Activated CD4-positive, alpha-beta T cell treated with anti-CD3 and anti-CD28 coated beads for 24 hours (primary cell): ENCODE measurements at regions not wholly inside any gene's neighbourhood (a gene's known extent, or its start where the extent isn't known, plus 50 kb on each side); places are given as distances from the start of the nearest gene placed in this dataset.

Experiments
- DNase-seq, 2 donors: peaks; one replicate each; pipeline ENCODE4 v3.0.0-alpha.2; 2020; ENCODE audit warnings: low read depth in 2 of 2

GRCh38 chr16:17598968-17599367 is 128.2 kb upstream of the XYLT1 start:
- no peak for DNase-seq

DNA sequence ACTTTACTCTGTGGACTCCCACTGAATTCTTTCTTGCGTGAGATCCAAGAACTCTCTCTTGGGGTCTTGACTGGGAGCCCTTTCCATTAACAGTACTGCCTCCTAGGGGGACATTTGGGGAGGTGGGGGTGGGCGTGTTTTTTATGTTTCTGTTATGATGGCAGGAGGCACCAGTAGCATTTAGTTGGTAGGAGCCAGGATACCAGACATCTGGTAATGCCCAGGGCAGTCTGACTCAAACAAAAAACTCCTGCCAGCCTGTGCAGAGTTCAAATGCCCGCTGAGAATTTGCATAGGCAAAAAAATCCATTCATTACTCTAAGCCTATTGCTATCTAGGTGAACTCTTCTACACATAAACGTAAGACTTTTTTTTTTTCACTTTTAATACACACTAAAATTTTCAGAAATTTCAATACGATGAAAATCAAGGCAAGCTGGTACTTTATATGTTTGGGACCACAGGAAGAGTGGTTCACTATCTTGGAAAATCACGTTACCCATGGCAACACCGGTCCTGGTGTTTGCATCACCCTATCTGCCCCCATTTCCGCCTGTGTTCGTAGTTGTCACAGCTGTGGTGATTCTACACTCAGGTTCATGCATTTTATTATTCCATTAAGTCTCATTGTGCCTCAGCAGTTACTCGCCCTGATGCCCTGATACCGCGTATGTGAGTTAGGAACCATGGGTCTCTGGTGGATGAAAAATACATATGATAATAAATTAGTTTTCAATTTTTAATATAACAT is 121.1 kb upstream of the XYLT1 start:
- no peak for DNase-seq

GRCh38 chr16:17590711-17591654 is 120.2 kb upstream of the XYLT1 start:
- peak; percentile 6 to 8 for DNase-seq

DNA sequence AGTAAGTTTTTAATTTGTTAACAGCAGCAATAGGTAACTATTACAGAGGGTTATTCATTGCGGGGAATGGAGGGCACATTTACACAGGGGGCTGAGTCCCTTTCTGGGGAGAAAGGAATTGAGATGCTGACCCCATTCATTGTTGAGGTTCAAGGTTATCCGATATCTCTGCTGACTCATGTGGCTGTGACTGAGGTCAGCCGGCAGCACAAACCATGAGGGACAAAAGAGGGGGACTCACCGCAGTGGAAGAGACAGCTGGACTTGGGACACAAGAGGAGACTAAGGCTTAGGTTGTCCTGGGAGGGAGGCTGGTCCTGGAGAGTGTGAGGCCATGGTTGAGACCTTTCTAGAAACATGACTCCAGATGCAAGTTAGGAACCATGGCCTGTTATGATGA is 119.1 kb upstream of the XYLT1 start:
- no peak for DNase-seq

GRCh38 chr16:17585449-17586074 is 114.8 kb upstream of the XYLT1 start:
- DNase-seq = no peak

DNA sequence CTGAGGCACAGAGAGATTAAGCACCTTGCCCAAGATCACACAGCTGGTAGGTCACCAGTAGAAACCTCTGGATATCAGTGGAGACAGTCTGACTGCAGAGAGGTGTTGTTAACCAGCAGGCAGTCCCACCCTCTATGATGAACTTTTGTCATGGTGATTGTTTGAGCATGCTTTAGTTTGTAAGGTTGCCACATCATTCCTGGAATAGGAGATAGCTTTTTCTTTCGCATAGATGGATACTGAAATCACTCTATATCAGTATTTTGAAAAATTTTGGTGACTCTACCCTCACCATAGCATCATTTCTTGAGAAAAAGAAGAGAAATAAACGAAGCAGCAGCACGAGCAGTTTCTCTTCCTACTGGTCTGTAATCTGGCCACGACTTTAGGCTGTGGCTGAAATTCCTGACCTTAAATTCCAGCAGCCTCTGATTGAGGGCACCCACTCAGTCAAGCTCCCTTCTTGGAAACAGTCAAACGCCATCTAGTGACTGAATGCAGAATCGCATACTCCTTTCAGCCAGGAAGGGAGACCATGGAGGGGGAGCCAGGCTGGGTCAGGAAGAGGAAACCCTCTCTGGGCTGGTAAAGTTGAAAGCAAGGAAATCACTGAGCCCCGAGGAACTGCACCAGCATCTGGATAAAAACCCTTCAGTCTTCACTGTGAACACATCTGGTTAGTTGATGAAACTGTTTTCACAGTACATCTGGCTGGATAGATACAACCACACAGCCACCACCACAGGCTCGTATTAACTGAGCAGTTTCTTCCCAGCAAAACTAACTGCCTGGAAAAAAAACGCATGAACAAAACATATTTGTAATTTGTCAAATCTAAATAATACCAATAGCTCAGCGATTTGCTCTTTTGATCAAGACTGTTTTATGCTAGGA is 108.5 kb upstream of the XYLT1 start:
- DNase-seq = peak; percentile 13 to 53

- no peak for DNase-seq
Observed at GRCh38 chr16:17574256-17574655, 103.5 kb upstream of the XYLT1 start.

GRCh38 chr16:17572145-17572544 is 101.4 kb upstream of the XYLT1 start:
- DNase-seq = no peak

DNA sequence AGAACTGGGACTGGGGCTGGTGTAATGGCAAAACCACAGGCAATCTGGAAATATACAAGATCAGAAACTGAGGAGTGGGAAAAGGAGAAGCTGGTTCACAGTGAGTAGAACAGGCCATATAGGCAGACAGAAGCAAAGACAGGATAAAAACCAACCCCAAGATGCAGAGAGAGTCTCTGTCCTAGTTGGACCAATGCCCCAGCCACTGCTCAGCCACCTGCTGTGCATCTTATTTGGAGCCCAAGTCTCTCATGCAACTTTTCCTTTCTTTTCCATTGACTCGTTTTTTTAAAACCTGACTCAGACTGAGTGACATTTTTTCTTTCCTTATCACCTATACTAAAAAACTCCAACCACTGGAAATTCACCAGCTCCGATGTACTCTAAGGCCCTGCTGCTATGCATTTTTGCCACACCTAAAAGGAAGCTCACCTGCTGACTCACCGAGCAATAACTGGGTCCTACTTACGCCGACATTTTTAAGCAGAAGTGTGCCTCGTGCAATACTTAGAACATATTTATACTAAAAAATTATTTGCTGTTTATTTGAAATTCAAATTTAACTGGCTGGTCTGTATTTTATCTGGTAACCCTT is 100.8 kb upstream of the XYLT1 start:
- DNase-seq = no peak

DNA sequence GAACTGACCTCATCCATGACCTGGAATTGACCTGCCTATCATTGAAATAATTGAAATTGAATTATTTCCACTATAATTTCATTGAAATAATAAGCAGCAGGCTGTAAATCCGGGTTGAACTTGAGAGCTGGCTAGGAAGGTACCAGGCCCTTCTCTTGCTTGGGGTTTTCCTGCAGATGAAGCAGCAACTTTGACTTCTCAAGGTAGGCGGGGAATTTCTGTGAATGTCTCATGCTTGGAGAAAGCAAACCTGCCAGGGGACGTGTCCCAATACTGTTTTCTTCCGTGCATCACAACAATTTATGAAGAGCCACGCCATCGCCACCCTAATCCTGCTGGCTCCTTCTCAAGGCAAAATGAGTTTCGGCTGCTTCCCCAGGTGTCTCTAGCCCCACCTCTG is 97.5 kb upstream of the XYLT1 start:
- DNase-seq = no peak

- no peak for DNase-seq
Observed at GRCh38 chr16:17567455-17567854, 96.7 kb upstream of the XYLT1 start.

GRCh38 chr16:17566656-17567450 is 96.1 kb upstream of the XYLT1 start:
- no peak for DNase-seq

- no peak for DNase-seq
Observed at GRCh38 chr16:17566075-17566474, 95.3 kb upstream of the XYLT1 start.

GRCh38 chr16:17565605-17566004 is 94.8 kb upstream of the XYLT1 start:
- no peak for DNase-seq

GRCh38 chr16:17564856-17565255 is 94.1 kb upstream of the XYLT1 start:
- no peak for DNase-seq

DNA sequence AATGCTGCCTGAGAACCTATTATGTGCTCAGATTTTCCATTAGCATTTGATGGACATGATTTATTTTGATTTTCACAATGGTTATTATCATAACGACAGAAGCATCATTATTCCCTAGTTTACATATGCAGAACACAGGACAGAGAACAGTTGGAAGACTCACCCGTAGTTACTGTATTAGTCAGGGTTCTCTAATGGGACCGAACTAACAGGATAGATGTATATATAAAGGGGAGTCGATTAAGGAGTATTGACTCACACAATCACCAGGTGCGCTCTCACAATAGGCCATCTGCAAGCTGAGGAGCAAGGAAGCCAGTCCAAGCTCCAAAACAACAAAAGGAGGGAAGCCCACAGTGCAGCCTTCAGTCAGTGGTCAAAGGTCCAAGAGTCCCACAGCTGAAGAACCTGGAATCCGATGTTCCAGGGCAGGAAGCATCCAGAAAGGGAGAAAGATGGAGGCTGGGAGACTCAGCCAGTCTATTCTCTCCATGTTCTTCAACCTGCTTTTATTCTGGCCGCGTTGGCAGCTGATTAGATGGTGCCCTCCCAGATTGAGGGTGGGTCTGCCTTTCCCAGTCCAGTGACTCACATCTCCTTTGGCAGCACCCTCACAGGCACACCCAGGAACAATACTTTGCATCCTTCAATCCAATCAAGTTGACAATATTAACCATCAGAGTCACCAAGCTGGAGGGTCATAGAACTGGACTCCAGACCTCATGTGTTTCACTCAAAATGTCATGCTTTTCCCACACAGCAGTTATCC is 92.7 kb upstream of the XYLT1 start:
- DNase-seq = no peak

DNA sequence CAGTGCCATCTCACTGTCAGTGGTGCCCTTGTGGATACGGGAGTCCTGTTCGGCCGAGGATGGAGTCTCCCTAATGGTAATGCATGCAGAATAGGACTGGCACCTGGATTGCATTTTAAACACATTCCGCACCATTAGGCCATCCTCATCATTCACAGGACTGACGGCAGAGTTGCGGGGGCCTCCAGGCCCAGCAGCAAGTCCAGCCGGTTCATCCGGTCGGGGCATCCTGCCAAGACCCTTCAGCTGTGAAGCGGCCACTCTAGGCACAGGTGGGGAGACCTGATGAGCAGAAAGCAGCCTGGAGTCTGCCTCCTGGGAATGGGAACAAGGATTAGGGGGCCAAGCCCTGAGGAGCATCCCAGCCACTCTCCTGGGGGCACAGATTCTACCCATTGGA is 90.3 kb upstream of the XYLT1 start:
- DNase-seq = no peak

DNA sequence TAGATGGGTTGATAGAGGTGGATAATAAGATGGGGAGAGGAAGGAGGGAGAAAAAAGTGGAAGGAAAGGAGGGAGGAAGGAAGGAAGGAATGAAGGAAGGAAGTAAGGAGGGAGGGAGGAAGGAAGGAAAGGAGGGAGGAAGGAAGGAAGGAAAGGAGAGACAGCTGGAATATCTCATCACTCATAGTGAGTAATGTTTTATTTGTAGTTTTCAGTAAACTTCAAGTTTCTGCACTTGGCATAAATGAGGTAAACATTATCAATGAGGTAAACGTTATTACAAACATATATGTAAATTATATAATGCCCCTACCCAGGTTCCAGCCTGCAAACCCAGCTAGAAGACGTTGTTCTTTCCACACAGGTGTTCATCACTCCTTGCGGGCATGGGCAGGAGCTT is 89.8 kb upstream of the XYLT1 start:
- no peak for DNase-seq

DNA sequence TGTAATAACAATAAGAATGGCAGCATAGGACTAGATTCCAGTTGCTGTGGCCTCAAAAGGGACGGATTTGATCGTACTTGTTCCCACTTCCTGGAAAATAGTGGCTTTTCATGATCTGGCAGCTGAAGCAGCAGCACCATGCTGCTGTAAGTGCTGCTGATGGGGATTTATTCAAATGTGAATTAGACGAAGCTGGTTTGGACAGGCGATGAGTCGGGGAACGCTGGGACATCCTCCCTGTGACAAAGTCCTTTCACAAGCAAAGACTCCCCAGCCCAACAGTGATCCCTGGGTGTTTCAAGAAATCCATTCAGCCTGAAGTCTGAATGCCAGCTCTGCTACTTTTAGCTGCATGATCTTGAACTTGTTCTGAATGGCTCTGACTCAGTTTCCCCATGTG is 88.6 kb upstream of the XYLT1 start:
- no peak for DNase-seq

GRCh38 chr16:17557949-17558348 is 87.2 kb upstream of the XYLT1 start:
- DNase-seq = no peak
